ENCODE measurements at regions not wholly inside any gene's neighbourhood (a gene's known extent, or its start where the extent isn't known, plus 50 kb on each side); places are given as distances from the start of the nearest gene placed in this dataset.

DNA sequence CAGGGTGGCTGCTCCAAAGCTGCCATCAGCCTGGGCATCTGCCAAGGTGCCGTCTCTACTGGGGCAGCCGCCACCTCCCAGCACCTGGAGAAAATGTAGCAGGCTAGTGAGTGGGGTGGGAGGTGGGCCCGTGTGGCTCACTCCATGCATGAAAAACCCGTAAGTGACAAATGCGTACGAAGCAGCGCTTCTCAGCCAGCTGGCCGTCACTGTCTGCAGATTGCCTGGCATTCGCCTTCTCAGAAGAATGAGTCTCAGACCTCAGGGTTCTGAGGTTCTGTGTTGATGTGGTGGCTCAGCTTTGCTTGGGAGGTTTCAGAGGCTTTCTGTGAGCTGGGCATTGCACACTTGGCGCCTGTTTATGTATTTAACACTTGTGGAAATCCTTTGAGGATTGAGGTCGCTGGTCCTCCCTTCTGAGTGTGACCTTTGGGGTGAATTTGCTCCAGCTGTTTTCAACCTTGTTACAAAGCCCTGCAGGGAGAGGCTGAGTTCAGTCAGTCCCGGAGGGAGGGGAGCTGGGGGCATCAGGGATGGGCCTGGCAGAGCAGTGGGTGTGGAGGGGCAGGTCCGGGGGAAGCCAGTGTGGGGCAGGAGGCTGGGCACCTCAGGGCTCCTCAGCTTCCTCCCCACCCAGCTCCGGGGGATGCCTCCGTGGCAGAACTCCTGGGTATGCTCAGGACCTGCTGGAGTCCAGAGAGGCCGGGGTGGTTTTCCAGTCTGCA, 977.0 kb downstream of the TBC1D22A start:
- Histone ChIP-seq H3K4me3 (no peak overlapping the region), H3K36me3 (no peaks in the 10 kb centered on the region), H3K4me1 (no peaks in the 10 kb centered on the region), H3K9me3 (no peaks in the 10 kb centered on the region), H3K27me3 (replicated peaks in 1 of 7) (peaks cover 0 to 15% (median 0%) of the 10 kb centered on the region in 7 donors), H3K27ac (no peak overlapping the region)
- intact Hi-C loops (cut with DNase I; ENCODE audit: low total_unique reads), result no loop called here
- no peak for DNase-seq
- 68 to 77% (median 72%) methylated on average over 15 to 16 of the region's 16 CpGs for WGBS, 5 donors
- TF ChIP-seq, protein P1, sequence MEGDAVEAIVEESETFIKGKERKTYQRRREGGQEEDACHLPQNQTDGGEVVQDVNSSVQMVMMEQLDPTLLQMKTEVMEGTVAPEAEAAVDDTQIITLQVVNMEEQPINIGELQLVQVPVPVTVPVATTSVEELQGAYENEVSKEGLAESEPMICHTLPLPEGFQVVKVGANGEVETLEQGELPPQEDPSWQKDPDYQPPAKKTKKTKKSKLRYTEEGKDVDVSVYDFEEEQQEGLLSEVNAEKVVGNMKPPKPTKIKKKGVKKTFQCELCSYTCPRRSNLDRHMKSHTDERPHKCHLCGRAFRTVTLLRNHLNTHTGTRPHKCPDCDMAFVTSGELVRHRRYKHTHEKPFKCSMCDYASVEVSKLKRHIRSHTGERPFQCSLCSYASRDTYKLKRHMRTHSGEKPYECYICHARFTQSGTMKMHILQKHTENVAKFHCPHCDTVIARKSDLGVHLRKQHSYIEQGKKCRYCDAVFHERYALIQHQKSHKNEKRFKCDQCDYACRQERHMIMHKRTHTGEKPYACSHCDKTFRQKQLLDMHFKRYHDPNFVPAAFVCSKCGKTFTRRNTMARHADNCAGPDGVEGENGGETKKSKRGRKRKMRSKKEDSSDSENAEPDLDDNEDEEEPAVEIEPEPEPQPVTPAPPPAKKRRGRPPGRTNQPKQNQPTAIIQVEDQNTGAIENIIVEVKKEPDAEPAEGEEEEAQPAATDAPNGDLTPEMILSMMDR (IDR thresholded peaks at IDR 0.05 in 8 of 11, conservative IDR thresholded peaks at IDR 0.05 in 3 of 11), result no peak
- no peak for TF ChIP-seq POLR2A (IDR thresholded peaks at IDR 0.05)
- TF ChIP-seq POLR2AphosphoS5 (IDR thresholded peaks at IDR 0.05), result no peak

DNA sequence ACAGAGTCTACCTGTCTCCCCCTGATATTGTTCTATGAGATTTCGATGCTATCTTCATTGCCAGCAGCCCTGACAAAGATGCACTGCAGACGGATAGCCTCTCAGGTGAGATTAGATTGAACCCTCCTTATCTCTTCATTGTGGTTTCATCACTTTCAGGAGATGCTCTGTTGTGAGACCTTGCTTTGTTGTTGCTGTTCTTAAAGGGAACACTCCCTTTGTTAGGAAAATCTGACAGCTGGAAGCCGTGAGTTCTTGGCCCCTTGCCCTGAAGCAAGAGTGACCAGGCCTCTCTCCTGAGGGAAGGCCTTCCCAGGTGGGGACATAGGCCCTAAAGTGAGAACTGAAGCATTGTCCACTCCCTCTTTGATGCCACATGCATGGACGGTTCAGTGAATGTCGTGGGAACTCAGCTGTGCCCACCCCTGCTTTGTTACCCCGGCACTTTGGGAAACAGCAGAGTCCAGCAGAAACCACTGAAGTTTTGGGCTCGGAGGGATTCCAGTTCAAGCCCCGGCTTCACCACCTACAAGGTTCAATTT, 976.1 kb downstream of the TBC1D22A start:
- TF ChIP-seq POLR2A (IDR thresholded peaks at IDR 0.05), result no peak
- TF ChIP-seq, protein P1 (IDR thresholded peaks at IDR 0.05 in 8 of 11, conservative IDR thresholded peaks at IDR 0.05 in 3 of 11), result no peak
- no peak overlapping the region for H3K27ac ChIP-seq
- DNase-seq, result no peak
- H3K9me3 ChIP-seq, result no peaks in the 10 kb centered on the region
- H3K4me3 ChIP-seq, result no peak overlapping the region
- H3K27me3 ChIP-seq (replicated peaks in 1 of 7), result peaks cover 0 to 15% (median 0%) of the 10 kb centered on the region in 7 donors
- intact Hi-C loops (cut with DNase I; ENCODE audit: low total_unique reads), result no loop called here
- no peaks in the 10 kb centered on the region for H3K36me3 ChIP-seq
- 70 to 78% (median 73%) methylated on average over 8 of the region's 8 CpGs for WGBS, 5 donors
- no peaks in the 10 kb centered on the region for H3K4me1 ChIP-seq

- no peak overlapping the region for H3K27ac ChIP-seq
- H3K9me3 ChIP-seq, result peaks cover 0 to 11% (median 4%) of the 10 kb centered on the region in 8 donors
- intact Hi-C loops (cut with DNase I; ENCODE audit: low total_unique reads), result no loop called here
- 69 to 84% (median 79%) methylated on average over 15 of the region's 15 CpGs for WGBS, 5 donors
- H3K4me1 ChIP-seq, result no peaks in the 10 kb centered on the region
- H3K36me3 ChIP-seq, result no peaks in the 10 kb centered on the region
- DNase-seq, result no peak
- TF ChIP-seq, protein P1 (IDR thresholded peaks at IDR 0.05 in 8 of 11, conservative IDR thresholded peaks at IDR 0.05 in 3 of 11), result no peak
- no peak for TF ChIP-seq POLR2AphosphoS5 (IDR thresholded peaks at IDR 0.05)
- no peak for TF ChIP-seq POLR2A (IDR thresholded peaks at IDR 0.05)
- peaks cover 0 to 10% (median 0%) of the 10 kb centered on the region in 7 donors for H3K27me3 ChIP-seq (replicated peaks in 1 of 7)
- H3K4me3 ChIP-seq, result no peak overlapping the region
Measured at GRCh38 chr22:47736186-47737034, 974.0 kb downstream of the TBC1D22A start.

GRCh38 chr22:47734511-47734910, 972.1 kb downstream of the TBC1D22A start:
- no peak for DNase-seq
- TF ChIP-seq, protein P1 (IDR thresholded peaks at IDR 0.05 in 8 of 11, conservative IDR thresholded peaks at IDR 0.05 in 3 of 11), result no peak
- no peak for TF ChIP-seq POLR2AphosphoS5 (IDR thresholded peaks at IDR 0.05)
- TF ChIP-seq POLR2A (IDR thresholded peaks at IDR 0.05), result no peak
- Histone ChIP-seq H3K9me3 (peaks cover 0 to 28% (median 18%) of the 10 kb centered on the region in 8 donors), H3K4me3 (no peak overlapping the region), H3K36me3 (no peaks in the 10 kb centered on the region), H3K27me3 (replicated peaks in 1 of 7) (peaks cover 0 to 12% (median 0%) of the 10 kb centered on the region in 7 donors), H3K4me1 (no peaks in the 10 kb centered on the region), H3K27ac (no peak overlapping the region)
- intact Hi-C loops (cut with DNase I; ENCODE audit: low total_unique reads), result no loop called here
- 81 to 100% (median 84%) methylated on average over 2 to 7 of the region's 7 CpGs for WGBS, 5 donors

All from spleen (tissue), 11 donors.